ENCODE measurements at regions not wholly inside any gene's neighbourhood (a gene's known extent, or its start where the extent isn't known, plus 50 kb on each side); places are given as distances from the start of the nearest gene placed in this dataset.
"Not testable (repeated sequence)": the region's sequence is repeated elsewhere in the genome, so short reads cannot be mapped to it uniquely, and the experiment has no call there.

DNA sequence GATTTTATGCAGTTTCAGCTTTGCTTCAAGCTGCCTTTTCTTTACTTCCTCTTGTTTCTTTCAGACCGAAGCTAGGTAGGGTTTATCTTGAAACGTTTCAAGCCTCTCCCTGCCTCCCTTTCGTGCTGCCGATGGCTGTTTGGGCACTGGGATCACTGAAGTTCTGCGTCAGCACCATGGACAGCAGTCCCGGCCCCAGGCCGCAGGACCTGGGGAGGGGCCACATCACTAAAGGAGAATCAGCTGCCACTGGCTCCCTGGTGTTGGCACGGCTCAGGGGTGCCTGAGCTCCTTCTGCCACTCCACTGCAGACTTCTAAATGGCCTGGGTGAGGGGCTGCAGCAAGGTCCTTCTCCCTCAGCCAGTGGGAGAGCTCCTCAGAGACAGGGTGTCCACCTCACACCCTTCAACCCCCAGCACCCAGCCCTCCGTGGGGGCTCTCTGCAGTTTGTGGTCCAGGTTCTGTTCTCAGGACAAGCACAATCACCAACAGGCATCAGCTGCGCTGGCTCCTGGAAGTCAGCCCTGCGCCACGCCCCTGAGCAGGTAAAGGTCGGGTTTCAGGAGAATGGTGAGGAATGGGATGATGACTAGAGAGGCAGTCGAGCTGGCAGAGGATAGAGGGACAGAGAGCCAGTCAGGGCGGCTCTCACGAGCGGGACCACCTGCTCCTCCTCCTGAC, 387.2 kb downstream of the TCERG1L start:
- DNase-seq = no peak

DNA sequence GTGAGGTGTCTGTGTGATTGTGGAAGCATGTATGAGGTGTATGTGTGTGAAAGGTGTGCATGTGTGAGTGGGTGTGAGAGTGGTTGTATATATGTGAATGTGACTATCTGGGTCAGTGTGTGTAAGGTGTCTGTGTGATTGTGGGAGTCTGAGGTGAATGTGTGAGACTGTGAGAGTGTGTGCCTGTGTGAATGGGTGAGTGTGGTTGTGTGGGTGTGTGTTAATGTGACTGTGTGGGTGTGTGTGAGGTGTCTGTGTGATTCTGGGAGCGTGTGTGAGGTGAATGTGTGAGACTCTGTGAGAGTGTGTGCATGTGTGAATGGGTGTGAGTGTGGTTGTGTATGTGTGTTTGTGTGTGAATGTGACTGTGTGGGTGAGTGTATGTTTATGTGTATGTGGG, 385.1 kb downstream of the TCERG1L start:
- DNase-seq = no peak

DNA sequence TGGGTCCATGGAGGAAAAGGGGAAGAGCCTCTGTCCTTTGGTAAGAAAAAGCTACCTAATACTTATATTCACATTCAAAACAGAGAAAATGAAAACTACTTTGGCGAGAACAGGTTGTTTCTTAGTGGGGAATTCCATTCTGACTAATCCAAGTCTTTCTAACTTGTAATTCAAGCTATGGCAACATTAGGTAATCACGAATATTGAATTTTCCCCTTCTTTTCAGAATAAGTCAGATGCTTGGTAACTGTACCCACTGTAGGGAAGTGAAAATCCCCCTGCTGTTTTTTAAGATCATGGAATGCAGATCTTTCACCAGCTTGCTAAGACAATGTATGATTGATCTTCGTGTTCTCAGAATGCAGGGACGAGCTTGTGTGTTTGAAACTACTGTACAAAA, 384.4 kb downstream of the TCERG1L start:
- DNase-seq = no peak

DNA sequence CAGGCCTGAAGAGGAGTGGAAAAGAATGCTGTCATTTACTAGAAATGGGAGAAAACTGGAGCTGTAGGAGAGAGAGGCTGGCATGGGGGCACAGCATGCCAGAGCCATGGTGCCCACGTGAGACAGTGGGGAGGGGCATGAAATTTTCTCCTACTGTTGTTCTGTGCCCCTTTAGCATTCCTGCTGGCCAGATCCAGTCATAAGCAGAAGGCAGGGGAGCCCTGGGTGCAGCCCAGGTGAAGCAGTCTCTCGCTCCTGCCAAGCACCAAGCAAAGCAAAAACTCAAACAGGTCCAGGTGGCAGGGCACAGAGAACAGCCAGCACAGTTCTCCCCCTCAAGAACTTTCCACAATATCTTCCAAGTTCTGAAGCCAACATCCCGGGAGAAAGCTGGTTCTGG, 383.2 kb downstream of the TCERG1L start:
- no peak for DNase-seq

DNA sequence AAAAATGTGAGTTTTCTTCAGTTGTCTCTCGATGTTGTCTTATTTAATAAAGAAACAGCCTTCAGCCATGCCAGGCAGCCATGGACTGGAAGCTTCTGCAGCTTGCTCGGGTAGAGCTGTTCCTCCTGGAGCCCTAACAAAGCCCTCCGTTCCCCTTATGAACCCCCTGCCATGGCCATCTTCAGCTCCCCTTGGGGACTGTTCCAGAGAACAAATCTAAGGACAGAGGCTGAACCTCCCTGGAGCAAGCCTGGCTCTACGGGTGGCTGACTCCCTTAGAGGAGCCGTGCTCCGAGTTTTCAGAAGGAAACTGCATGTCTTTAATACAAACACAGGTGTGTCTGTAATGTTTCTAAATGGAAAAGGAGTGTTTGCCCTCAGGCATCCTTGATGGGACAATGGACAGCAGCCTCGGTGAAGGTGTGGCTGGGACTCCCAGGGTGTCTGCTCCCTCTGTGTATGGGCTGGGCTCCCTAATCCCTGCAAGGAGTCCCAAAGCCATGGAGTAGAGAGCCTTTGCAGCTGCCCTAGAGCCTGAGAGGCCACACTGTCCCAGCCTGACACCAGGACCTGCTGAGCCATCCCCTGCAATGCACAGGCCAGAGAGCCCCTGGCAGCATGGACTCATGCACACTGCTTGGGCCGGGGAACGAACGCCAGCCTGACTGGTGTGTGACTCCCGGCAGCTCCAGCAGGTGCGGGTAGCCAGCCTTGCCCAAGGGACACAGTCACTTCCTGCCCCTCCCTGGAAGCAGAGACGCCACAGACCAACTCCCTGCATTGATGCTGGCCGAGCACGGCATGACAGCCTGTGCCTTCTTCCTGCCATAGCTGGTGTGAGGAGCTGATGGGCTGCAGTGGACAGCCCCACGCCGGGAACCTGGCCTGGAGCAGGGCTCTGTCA, 381.8 kb downstream of the TCERG1L start:
- DNase-seq = no peak

DNA sequence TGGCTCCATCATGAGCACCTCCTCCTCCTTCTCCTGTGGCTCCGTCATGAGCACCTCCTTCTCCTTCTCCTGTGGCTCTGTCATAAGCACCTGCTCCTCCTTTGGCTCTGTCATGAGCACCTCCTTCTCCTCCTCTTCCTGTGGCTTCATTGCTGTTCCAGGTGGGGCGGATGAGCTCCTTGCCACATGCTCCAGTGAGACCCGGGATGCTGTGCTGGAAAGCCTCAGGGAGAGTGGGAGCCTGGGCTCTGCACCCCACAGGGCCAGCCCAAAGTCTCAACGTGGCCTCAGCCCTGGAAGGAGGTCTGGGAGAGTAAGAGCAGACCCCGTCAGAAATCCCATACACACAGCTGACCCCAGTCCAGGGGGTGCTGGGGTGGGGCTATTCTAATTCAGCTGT, 380.7 kb downstream of the TCERG1L start:
- no peak for DNase-seq

DNA sequence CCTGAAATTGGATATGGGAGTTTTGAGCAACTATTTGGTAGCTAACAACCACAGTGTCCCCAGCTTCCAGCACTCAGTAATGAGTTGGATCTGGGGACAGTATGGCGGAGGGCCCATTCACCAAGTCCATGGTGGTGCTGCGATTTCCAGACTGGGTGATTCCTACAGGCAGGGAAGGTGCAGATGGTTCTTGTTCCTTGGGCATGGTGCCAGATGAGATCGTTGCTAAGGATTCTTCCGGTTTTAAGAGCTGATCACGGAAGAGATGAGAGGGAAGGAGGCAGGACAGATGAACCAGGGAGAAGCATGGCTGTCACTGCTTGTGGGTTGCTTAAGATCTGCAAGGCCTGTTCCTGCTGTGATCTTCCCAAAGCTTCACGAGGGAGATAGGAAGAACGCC, 380.3 kb downstream of the TCERG1L start:
- DNase-seq = no peak

DNA sequence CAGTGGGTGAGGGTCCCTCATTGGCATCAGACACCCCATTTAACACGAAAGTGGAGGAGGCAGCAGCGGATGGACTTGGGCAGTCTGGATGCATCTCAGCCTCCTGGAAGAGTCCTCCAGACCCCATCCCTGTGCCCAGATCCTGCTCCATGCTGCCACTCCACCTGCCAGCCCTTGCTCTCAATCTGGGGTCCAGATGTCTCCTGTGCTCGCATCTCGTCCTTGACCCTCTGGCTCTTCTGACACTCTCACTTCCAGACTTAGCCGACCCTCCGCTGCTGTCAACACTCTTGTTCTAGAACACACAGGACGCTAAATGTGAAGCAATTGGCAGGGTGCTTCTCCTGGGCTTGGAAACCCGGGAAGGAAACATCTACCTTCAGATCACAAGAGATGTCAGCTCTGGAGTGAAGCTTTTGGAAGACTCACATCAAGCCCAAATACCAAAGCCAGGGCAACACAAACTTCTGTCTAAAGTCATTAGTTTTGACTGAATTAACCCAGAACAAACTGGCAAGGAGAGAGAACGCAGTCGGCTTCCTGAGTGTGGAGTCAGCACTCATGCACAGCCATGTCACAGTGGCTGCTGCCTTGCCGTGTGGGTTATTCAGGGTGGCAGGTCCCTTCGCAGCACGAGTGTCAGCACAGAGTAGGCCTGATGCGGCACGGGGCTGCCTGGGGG, 379.1 kb downstream of the TCERG1L start:
- DNase-seq = no peak

DNA sequence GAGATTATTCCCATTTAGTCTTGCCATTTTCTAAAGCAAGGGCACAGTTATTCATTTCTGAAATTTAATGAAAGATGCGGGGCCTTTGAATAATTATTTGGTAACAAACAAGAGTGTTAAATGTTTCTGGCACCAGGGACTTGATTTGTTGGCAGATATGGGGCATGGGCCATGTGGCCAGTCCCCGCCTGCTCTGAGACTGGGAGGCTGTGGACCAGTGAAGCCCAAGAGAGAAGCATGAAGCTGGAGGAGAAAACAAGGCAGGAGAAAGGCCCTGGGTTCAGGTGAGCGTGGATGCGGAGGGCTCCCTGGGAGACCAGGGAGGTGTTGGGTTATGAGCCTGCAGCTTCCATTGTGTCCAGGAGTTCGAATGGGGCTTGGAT, 378.5 kb downstream of the TCERG1L start:
- DNase-seq = no peak

DNA sequence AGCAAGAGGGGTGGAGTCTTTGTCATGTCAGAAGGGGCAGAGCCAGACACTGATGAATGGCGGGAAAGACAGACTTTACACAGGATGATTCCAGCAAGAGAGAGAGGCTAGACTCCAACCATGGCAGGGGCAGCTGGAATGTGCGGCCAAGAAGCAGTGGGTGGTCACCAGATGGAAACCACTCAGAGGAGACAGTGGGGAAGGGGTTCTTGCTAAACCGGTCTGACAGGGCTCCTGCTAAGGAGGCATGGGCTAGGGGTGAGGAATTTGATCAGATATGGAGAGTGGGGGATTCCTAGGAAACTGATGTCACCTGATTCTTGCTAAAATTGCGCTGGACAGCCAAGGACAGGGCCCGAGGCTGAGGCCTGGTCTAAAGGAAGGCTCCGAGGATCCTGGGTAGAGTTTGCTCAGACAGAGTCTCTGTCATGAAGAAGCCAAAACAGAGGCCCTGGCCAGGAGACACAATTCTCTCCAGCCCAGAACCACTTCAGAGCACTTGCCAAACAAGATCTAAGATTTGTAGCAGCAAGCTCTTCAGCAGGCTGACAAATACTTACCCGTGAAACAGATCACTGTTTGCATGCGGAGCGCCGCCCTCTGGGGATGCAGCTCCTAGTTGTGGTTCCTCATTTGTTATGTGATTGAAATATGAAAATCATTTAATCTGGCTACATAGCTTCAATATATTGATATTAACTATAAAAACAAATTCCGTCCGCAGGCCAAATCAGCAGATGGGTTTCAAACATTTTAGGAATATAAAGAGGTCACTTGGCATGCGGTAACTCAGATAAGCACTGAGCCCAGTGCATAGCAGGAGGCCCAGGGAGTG, 377.0 kb downstream of the TCERG1L start:
- DNase-seq = no peak

DNA sequence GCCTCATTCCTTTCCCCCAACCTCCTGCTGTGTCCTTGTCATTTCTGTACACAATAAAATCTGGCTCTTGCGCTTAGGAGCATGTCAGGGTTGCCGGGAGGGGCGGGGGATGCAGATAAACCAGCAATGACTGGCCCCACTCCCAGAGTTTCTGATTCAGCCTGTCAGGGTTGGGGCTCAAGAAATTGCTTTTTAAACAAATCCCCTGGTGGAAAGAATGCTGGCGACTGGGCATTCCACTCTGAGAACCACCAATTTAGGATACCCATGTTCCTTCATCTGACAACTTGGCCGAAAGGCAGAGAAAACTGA, 376.4 kb downstream of the TCERG1L start:
- no peak for DNase-seq

DNA sequence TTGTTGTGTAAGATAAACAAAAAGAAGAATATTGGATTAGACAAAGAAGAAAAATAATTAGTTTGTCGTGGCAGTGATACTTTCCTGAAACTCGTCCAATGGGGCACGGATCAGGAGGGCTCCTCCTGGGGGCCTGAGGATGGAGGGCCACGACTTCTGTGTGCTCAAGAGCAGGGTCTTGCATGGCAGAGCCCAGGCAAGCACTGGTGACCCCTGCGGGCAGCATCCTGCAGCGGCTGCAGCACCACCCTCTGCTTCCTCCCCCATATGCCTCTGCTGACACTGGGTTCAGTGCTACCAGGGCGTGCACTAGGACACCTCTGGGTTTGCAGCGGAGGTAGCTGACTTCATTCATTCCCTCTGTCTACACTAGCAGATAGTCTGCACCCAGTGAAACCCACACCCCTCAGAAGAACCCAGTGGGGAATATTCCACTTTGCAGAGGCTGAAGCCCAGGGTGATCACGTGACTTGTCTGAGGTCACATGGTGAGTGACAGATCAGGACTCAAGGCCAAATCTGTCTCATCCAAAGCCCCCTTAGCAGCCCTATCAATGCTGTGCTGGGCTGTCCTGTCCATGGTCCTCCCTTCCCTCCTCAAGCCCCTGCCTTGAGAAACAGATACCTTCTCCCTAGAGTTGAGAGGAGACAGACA, 375.5 kb downstream of the TCERG1L start:
- DNase-seq = no peak

DNA sequence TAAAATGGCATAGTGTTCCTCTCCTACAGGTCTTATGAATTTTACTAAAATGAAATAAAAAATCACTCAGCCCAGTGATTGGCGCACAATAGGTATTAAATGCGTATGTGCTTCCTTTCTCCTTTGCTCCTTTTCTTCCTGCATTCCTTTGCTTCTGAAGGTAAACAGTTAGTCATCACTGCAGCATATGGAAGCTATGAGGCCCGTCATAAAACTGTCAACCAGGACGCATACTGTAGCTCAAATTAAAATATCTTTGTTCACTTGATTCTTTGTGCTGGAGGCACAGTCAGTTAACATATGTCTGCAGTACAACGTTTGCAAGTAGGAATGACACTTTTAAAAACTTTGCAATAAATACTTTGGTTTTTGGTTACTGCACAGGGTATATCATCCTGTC, 374.7 kb downstream of the TCERG1L start:
- no peak for DNase-seq

DNA sequence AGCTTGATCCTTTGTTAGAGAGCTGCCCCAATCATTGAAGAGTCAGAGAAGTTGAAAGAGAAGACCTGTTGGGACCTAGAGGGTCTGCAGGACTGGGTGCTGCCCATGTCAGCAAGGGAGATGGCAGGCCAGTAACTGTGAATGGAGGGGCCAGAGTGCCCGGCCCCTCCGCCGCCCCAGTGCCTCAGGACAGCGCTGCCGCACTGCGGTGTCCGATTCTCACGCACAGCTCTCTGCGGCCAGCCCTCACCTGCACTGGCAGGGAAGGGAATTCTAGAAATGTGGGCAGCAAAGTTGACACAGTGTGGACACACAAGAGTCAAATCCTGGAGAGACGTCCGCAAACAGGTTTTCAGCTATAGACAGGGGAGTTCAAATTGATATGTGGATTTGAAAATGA, 373.5 kb downstream of the TCERG1L start:
- no peak for DNase-seq

DNA sequence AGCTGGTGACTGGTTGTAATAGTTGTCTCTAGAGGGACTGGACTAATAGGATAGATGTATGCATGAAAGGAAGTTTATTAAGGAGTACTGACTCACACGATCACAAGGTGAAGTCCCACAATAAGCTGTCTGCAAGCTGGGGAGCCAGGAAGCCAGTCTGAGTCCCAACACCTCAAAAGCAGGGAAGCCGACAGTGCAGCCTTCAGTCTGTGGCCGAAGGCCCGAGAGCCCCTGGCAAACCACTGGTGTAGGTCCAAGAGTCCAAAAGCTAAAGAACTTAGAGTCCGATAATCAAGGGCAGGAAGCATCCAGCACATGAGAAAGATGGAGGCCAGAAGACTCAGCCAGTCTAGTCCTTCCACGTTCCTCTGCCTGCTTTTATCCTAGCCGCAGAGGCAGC, 372.6 kb downstream of the TCERG1L start:
- not testable (repeated sequence) for DNase-seq

DNA sequence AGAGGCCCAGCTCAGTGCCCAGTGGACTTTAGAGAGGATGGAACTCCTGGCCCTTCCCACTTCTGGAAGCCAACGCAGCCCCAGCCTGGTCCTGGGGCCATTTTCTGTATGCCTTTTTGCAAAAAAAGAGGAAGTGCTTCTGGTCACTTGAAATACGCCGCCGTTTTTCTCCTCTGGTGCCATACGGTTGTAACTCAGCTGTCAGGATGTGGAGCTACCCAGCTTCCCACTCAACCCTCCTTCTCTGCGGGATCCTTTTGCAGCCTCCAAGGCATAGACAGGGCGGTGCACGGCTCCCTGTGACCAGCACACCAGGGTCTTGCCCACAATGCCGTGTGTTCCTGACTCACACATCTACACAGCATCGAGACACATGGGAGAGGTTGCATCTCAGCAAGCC, 369.6 kb downstream of the TCERG1L start:
- DNase-seq = no peak

DNA sequence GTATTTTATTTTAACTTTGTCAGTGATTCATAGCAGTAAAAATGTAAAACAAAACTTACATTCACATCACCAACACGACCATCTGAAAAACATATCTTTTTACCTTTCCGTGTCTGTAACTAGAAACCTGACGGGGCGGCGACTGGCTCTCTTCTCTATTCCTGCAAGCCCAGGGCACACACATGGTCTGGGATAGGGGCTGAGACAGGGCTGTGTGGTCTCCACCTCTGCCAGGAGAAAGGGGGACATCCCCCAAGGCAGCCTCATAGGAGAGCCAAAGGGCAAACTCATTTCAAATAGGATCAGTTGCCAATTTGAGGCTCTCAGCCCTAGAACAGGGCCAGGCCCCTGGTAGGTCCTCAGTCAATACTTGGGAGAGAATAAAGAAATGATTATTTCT, 359.4 kb downstream of the TCERG1L start:
- DNase-seq = no peak

DNA sequence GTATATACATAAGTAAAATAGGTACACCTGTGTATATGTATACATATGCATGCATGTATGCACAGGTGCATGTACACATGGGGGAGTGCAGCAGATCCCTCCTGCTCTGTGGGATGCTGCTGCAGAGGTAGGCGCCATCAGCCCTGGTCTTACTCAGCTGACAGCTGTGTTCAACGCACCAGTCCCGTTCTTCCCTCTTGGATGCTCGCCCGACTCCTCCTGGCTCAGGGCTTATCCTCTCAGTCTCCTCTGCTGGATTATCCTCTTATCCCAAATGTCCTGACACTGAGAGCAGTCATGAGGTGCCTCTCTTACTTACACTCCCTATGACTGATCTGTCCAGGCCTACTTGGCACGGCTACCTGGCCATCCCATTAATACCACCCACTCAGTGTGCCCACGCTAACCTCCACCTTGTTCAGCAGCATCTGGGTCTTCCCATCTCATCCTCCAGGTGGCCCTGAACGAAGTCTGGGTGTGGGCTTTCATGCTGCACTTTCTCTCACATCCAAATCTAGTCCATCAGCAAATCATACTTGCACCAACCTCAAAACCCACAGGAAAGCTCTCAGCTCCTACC, 357.1 kb downstream of the TCERG1L start:
- DNase-seq = no peak

DNA sequence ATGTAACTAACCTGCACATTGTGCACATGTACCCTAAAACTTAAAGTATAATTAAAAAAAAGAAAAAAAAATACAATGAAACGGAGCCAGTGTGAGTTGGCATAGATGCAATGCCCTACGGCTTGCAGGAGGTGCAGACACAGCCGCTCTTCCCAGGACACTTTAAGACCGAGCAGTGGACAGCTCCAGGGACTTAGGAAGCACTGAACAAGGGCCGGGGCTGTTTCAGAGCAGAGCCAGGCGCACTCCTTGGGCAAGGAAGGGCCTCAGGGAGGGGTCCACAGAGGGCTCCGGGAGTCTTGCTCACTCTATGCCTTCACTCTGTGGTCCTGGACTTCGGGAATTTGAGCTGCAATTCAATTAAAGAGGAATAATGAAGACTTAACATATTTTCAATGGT, 355.3 kb downstream of the TCERG1L start:
- no peak for DNase-seq

DNA sequence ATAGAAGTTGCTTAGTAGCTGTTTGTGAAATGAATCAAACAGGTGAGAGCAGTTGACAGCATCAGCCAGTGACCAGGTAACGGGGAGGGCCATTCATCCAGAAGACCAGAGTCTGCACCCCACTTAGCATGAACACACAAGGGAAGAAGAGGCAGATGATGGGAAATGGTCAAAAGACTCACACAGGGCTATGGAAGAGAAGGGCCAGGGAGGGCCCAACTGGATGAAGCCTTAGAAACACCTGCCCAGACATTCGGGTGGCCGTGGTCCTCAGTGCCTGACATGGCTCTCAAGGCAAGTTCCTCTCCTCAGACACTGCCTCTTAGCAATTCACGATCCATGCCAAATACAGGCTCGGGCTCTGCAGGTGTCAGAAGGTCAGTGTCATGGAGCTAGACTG, 354.1 kb downstream of the TCERG1L start:
- DNase-seq = no peak

DNA sequence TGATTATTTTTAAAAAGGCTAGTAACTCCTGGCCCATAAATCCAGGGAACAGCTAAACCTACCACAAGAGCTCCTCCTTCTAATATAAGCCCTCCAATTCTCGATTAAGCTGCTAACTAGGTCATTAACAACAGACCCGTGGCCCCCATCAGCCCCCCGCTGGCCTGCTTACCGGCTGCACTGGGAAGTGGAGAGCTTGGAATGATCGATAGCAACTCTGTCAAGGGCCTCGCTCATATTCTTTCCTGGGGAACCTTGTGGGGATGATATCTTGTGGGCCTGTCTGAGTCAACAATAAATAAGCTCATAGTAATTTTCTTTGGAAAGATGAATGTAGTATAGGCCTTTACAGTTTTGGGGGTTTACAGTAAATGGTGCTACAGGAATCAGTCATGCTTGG, 353.5 kb downstream of the TCERG1L start:
- no peak for DNase-seq
